ENCODE measurements at regions not wholly inside any gene's neighbourhood (a gene's known extent, or its start where the extent isn't known, plus 50 kb on each side); places are given as distances from the start of the nearest gene placed in this dataset.

DNA sequence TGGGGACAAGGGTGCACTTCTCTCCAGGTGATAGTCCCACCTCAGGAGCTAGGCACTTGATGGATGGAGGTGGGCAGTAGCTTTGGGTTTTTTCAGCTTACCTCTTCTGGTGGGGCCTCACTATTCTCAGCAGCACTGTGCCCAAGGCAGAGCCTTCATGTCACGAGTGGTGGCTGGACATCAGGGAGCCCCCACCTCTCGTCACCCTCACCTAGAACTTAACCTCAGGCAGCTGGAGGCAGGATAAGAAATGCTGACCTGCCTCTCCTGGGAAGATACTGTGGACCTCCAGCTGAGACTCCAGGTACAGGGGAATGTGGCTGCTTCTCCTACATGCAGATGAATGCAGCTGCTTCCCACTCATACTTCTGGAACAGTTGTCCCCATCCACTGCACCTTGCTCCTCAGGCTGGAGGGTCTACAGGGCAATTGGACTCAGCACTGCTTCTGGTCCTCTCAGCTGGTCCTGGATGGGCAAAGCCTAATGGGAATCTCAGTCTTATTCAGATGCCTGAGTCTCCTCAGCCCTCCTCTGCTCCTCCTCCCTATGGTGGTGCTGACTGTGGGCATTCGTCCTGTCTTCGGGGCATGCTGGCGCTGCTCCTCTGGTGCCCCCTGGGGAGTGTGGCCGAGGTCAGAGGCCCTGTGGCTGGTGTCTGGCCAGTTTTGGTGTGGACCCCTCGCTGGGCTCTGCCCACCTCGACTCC, 129.9 kb downstream of the KLF13 start:
- TF ChIP-seq SMAD1 (IDR thresholded peaks at IDR 0.05; ENCODE audit: low read depth, partially characterized antibody) (no peak), EP300 (IDR thresholded peaks at IDR 0.05; ENCODE audit: borderline replicate concordance in 1 of 2, control insufficient read depth in 1 of 2, low read depth in 2 of 2, low read length in 2 of 2) (no peak), JUND (IDR thresholded peaks at IDR 0.05; ENCODE audit: low read depth, low read length) (no peak), CBX5 (IDR thresholded peaks at IDR 0.05; ENCODE audit: low read depth) (no peak), BHLHE40 (IDR thresholded peaks at IDR 0.05; ENCODE audit: borderline replicate concordance in 1 of 2, low read depth in 2 of 2, low read length in 1 of 2) (no peak), TCF7 (IDR thresholded peaks at IDR 0.05; ENCODE audit: borderline replicate concordance) (no peak), SIN3A (IDR thresholded peaks at IDR 0.05; ENCODE audit: low read depth, low read length) (no peak), CEBPB (IDR thresholded peaks at IDR 0.05; ENCODE audit: borderline replicate concordance in 1 of 2, low read depth in 2 of 2, low read length in 2 of 2) (no peak), NFIC (IDR thresholded peaks at IDR 0.05; ENCODE audit: low read depth, low read length) (no peak), CHD1 (IDR thresholded peaks at IDR 0.05; ENCODE audit: low read depth, low read length) (no peak), ZNF274 (IDR thresholded peaks at IDR 0.05; ENCODE audit: insufficient read depth, insufficient read length) (no peak)
- TF ChIP-seq, protein P1, sequence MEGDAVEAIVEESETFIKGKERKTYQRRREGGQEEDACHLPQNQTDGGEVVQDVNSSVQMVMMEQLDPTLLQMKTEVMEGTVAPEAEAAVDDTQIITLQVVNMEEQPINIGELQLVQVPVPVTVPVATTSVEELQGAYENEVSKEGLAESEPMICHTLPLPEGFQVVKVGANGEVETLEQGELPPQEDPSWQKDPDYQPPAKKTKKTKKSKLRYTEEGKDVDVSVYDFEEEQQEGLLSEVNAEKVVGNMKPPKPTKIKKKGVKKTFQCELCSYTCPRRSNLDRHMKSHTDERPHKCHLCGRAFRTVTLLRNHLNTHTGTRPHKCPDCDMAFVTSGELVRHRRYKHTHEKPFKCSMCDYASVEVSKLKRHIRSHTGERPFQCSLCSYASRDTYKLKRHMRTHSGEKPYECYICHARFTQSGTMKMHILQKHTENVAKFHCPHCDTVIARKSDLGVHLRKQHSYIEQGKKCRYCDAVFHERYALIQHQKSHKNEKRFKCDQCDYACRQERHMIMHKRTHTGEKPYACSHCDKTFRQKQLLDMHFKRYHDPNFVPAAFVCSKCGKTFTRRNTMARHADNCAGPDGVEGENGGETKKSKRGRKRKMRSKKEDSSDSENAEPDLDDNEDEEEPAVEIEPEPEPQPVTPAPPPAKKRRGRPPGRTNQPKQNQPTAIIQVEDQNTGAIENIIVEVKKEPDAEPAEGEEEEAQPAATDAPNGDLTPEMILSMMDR (IDR thresholded peaks at IDR 0.05 in 2 of 3, conservative IDR thresholded peaks at IDR 0.05 in 1 of 3; ENCODE audit: control insufficient read depth in 2 of 3, extremely low read depth in 1 of 3, insufficient read depth in 1 of 3, low read depth in 3 of 3, low read length in 3 of 3): no peak
- TF ChIP-seq, protein P2, sequence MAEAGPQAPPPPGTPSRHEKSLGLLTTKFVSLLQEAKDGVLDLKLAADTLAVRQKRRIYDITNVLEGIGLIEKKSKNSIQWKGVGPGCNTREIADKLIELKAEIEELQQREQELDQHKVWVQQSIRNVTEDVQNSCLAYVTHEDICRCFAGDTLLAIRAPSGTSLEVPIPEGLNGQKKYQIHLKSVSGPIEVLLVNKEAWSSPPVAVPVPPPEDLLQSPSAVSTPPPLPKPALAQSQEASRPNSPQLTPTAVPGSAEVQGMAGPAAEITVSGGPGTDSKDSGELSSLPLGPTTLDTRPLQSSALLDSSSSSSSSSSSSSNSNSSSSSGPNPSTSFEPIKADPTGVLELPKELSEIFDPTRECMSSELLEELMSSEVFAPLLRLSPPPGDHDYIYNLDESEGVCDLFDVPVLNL (IDR thresholded peaks at IDR 0.05; ENCODE audit: low read depth, low read length): no peak
- TF ChIP-seq, protein P3, sequence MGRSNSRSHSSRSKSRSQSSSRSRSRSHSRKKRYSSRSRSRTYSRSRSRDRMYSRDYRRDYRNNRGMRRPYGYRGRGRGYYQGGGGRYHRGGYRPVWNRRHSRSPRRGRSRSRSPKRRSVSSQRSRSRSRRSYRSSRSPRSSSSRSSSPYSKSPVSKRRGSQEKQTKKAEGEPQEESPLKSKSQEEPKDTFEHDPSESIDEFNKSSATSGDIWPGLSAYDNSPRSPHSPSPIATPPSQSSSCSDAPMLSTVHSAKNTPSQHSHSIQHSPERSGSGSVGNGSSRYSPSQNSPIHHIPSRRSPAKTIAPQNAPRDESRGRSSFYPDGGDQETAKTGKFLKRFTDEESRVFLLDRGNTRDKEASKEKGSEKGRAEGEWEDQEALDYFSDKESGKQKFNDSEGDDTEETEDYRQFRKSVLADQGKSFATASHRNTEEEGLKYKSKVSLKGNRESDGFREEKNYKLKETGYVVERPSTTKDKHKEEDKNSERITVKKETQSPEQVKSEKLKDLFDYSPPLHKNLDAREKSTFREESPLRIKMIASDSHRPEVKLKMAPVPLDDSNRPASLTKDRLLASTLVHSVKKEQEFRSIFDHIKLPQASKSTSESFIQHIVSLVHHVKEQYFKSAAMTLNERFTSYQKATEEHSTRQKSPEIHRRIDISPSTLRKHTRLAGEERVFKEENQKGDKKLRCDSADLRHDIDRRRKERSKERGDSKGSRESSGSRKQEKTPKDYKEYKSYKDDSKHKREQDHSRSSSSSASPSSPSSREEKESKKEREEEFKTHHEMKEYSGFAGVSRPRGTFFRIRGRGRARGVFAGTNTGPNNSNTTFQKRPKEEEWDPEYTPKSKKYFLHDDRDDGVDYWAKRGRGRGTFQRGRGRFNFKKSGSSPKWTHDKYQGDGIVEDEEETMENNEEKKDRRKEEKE (IDR thresholded peaks at IDR 0.05): no peak

Measured in GM12878 (cell line).